ENCODE measurements at regions not wholly inside any gene's neighbourhood (a gene's known extent, or its start where the extent isn't known, plus 50 kb on each side); places are given as distances from the start of the nearest gene placed in this dataset.

DNA sequence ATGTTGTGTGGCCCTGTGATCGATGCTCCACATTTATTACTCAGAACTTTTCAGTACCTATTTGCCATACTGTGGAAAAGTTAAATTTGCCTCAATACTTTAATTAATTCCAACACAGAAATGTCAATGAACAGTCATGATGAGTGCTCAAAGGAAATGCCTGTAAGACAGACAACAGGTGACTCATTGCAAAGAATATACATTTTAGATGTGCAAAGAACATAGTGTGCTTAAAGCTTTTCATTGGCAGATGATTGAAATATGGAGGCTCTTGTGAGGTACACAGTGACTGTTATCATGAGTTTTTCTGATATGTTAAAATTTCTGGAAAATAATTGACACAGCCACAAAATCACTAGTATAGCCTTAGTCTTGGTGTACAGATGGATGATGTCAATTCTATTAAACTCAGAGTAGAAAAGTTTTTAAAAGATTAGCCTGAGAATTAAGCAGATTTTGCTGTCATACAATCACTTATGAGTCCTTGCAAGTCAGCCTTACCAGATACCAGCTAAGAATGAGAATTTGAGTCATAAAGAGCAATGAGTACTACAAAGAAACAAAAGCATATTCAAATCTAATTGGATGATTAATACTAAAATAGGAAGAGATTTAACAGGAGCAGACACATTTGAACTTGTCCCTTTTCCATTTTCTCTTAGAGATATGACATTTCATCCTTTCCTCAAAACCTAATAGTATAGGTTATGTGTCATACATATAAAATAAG lies 544.1 kb downstream of the KCNH5 start:
- TF ChIP-seq, protein P1, sequence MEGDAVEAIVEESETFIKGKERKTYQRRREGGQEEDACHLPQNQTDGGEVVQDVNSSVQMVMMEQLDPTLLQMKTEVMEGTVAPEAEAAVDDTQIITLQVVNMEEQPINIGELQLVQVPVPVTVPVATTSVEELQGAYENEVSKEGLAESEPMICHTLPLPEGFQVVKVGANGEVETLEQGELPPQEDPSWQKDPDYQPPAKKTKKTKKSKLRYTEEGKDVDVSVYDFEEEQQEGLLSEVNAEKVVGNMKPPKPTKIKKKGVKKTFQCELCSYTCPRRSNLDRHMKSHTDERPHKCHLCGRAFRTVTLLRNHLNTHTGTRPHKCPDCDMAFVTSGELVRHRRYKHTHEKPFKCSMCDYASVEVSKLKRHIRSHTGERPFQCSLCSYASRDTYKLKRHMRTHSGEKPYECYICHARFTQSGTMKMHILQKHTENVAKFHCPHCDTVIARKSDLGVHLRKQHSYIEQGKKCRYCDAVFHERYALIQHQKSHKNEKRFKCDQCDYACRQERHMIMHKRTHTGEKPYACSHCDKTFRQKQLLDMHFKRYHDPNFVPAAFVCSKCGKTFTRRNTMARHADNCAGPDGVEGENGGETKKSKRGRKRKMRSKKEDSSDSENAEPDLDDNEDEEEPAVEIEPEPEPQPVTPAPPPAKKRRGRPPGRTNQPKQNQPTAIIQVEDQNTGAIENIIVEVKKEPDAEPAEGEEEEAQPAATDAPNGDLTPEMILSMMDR (IDR thresholded peaks at IDR 0.05), result no peak
- no peak for TF ChIP-seq POLR2A (IDR thresholded peaks at IDR 0.05)

Measured in testis (tissue), 2 donors.